Activated T-helper 1 cell treated with anti-CD3 and anti-CD28 coated beads, Interleukin-12 subunit alpha, Interleukin-12 subunit beta, Interleukin-2, Interleukin-4 antibody, amounts not matched to agents 30 ng/mL and 10 ng/mL and 1 ng/mL, durations not matched to agents 14 hours and 24 hours and 36 hours (primary cell): ENCODE measurements at regions not wholly inside any gene's neighbourhood (a gene's known extent, or its start where the extent isn't known, plus 50 kb on each side); places are given as distances from the start of the nearest gene placed in this dataset.

ENCODE experiments used
- DNase-seq: peaks from one replicate; pipeline ENCODE4 v3.0.0; 2021; ENCODE audit warnings: low spot score
- H3K27ac Mint-ChIP-seq: one replicate; pipeline ENCODE4 v1.8.0; 2021; ENCODE audit warnings: mild to moderate bottlenecking, mixed read lengths
- H3K27me3 Mint-ChIP-seq: one replicate; pipeline ENCODE4 v1.8.0; 2022; ENCODE audit warnings: mild to moderate bottlenecking, moderate library complexity, mixed read lengths; ENCODE audit not compliant: insufficient read depth
- H3K36me3 Mint-ChIP-seq: one replicate; pipeline ENCODE4 v1.8.0; 2021; ENCODE audit warnings: low read depth, mixed read lengths
- H3K4me1 Mint-ChIP-seq: one replicate; pipeline ENCODE4 v1.8.0; 2021; ENCODE audit warnings: low read depth, mixed read lengths
- H3K4me3 Mint-ChIP-seq: one replicate; pipeline ENCODE4 v1.8.0; 2021; ENCODE audit warnings: mild to moderate bottlenecking, moderate library complexity, mixed read lengths
- H3K9me3 Mint-ChIP-seq: one replicate; pipeline ENCODE4 v1.8.0; 2021; ENCODE audit warnings: mixed read lengths
- intact Hi-C: fragments of 100-400 bp; cut with micrococcal nuclease; formaldehyde crosslinking; loops from one replicate; pipeline ENCODE4 v1.15.1; 2024

DNA sequence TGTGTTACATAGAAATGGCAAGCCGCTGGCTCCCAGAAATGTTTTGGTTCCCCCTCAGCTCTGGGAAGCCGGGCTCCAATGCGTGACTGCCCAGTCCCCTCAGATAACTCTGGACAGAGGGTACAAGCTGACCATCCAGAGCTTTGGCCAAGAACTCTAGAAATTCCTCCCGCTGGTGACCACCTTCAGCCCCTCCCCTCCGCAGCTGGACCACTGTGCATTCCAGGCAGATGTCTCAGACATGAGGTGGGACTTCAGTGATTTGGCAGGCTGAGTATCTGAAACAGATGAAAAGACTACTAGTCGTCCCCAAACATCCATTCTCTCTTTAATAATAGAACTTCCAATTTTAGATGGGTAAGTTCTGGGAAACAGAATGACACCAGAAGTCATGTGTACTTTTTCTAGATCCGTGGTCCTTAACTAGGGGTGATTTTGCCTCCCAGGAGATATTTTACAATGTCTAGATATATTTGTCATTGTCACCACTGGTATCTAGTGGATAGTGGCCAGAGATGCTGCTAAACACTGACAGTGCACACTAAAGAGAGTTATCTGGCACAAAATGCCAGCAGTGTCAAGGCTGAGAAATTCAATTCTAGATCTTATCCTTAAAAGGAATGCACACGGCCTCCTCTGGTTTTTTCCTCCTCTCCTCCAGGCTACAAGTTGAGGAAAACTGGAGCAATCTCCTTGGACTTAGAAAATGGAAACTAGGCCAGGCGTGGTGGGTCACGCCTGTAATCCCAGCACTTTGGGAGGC is 294.3 kb downstream of the SRBD1 start:
- Mint-ChIP-seq H3K4me1 (no peaks in the 10 kb centered on the region), H3K27ac (no peak overlapping the region)

DNA sequence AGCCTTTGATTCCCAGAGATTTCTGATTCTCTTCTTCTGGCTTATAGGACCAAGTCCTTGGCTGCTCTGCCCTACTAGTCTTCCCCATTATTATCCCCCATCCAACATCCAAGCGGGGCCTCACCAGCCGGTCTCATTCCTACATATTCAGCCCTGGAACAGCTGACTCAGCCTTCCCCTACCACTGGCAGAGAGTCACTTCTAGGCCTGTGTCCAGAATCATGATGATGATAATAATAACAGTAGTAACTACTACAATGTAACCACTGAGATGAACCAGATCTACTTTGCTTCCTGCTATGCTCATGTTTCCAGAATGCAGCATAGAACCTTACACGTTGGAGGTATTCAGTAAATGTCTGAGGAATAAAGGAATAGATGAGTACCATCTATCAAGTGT is 295.2 kb downstream of the SRBD1 start:
- no peaks in the 10 kb centered on the region for H3K36me3 Mint-ChIP-seq
- no peaks in the 10 kb centered on the region for H3K4me1 Mint-ChIP-seq
- no peaks in the 10 kb centered on the region for H3K9me3 Mint-ChIP-seq
- H3K4me3 Mint-ChIP-seq: no peak overlapping the region
- no peak overlapping the region for H3K27ac Mint-ChIP-seq
- peaks cover 6% of the 10 kb centered on the region for H3K27me3 Mint-ChIP-seq
- no peak for DNase-seq
- intact Hi-C loops: no loop called here

More for the DNA sequence above, 294.3 kb downstream of the SRBD1 start:
- Mint-ChIP-seq H3K9me3 (no peaks in the 10 kb centered on the region), H3K36me3 (no peaks in the 10 kb centered on the region), H3K4me3 (no peak overlapping the region), H3K27me3 (peaks cover 6% of the 10 kb centered on the region)
- DNase-seq: no peak
- intact Hi-C loops: no loop called here

DNA sequence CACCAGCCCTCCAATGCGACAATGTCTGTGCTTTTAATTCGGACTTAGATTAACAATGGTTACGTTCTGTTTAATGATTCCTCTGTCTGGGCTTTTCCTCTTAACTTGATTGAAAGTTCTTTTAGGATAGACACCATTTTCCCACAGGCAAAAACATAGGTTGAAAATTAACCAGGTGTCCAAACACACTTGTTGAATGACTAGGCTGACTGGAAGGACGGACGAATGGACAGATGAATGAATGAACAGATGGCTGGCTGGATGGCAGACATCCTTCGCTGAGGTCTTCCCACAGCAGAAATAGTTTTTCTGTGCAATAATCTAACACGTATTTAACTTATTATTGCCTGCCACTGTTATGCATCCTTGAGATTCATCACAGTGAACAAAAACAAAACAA is 298.8 kb downstream of the SRBD1 start:
- Mint-ChIP-seq H3K27ac (no peak overlapping the region), H3K36me3 (no peaks in the 10 kb centered on the region), H3K4me3 (no peak overlapping the region), H3K27me3 (no peaks in the 10 kb centered on the region), H3K4me1 (no peaks in the 10 kb centered on the region), H3K9me3 (no peaks in the 10 kb centered on the region)
- DNase-seq: no peak
- intact Hi-C loops: no loop called here

DNA sequence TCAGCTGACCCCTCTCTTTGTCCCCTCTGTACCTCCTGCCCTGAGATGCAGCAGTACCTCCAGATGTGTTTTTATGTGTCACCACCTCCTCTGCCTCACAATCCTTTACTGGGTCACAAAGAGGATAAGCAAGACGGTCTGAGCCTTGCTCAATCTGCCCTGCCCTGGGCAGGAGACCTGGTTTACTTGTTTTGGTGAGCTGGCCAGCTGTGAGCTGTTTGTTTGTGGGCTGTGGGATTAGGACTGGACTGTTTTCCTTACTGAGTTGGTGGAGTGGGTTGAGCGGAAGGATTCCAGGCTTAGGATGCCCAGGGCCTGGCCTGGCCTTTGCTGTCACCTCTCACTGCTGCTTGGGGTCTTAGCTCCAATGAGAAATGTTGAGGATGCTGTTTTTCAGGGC is 299.5 kb downstream of the SRBD1 start:
- no peaks in the 10 kb centered on the region for H3K4me1 Mint-ChIP-seq
- no peak overlapping the region for H3K27ac Mint-ChIP-seq

DNA sequence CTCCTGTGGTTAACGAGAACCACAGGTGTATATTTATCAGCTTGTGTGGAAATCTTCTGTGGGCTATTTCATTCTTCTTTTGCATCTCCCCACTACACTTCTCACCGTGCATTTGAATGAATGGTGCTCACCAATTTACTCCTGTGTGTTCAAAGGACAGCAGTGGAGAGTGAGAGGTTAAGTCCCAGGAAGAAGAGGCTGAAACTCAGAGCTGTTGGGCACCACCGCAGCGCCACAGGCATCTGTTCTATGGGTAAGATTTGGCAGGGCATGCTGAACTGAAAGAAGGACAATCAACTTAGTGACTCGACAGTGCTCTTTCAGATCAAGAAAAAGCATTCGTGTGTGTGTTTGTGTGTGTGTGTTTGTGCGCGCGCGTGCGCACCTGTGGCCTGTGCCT is 297.9 kb upstream of the SIX2 start:
- no peaks in the 10 kb centered on the region for H3K36me3 Mint-ChIP-seq
- peaks cover 6% of the 10 kb centered on the region for H3K27me3 Mint-ChIP-seq
- no peaks in the 10 kb centered on the region for H3K9me3 Mint-ChIP-seq
- intact Hi-C loops: no loop called here
- no peak for DNase-seq
- H3K27ac Mint-ChIP-seq: no peak overlapping the region
- H3K4me3 Mint-ChIP-seq: no peak overlapping the region
- no peaks in the 10 kb centered on the region for H3K4me1 Mint-ChIP-seq

More for the DNA sequence above, 299.5 kb downstream of the SRBD1 start:
- no peaks in the 10 kb centered on the region for H3K36me3 Mint-ChIP-seq
- no peaks in the 10 kb centered on the region for H3K9me3 Mint-ChIP-seq
- H3K4me3 Mint-ChIP-seq: no peak overlapping the region
- no peaks in the 10 kb centered on the region for H3K27me3 Mint-ChIP-seq
- intact Hi-C loops: no loop called here
- no peak for DNase-seq

DNA sequence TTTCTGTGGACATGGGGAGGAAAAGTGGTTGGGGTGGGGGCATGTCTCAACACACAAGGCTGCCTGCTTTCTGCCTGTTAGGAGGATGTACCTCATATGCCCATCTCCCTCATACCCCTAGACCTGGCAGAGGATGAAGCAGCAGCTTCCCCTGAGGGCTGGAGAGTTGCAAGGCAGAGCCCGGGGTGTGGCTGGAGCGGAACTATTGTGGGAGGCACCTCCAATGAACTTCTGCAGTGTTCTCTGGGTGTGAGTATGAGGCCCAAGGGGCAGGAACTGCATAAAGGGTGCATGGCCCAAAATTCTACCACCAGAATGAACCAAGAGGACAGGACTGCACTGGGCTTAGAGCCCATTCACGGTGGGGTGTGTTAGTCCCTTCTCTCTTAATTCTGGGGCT is 296.3 kb upstream of the SIX2 start:
- H3K9me3 Mint-ChIP-seq: no peaks in the 10 kb centered on the region
- intact Hi-C loops: no loop called here

DNA sequence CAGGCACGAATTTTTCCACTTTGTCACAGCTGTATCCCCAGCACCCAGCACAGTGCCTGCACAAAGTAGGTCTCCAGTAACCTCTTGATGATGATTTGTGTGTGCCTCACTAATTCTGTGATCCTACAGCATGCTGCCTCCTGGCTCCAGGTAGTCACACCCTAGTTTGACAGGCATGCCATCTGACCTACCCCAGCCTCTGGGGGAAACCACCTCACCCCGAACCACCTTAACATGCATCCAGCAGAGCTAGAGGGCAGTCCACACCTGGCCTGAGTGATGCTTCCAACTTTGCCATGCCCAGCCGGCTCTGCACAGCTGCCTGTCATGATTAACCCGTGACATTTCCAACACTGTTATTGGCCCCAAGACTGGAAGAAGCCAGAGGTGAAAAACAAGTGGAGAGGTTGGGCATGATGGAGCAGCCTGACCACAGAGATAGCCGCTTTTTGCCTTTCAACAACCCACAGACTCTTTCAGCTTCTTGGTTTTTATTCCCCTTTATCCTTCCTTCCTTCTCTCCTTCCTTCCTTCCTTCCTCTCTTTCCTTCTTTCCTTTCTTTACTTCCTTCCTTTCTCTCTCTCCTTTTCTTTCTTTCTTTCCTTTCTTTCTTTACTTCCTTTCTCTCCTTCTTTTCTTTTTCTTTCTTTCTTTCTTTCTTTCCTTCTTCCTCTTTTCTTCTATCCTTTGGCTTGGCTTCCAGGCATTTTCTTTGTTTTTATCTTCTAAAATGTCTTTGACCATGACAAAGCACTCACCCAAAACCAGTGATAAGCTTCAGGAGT is 294.4 kb upstream of the SIX2 start:
- H3K27ac Mint-ChIP-seq: no peak overlapping the region

More for the DNA sequence above, 296.3 kb upstream of the SIX2 start:
- Mint-ChIP-seq H3K4me1 (no peaks in the 10 kb centered on the region), H3K4me3 (no peak overlapping the region), H3K36me3 (no peaks in the 10 kb centered on the region), H3K27me3 (peaks cover 10% of the 10 kb centered on the region), H3K27ac (no peak overlapping the region)
- no peak for DNase-seq

DNA sequence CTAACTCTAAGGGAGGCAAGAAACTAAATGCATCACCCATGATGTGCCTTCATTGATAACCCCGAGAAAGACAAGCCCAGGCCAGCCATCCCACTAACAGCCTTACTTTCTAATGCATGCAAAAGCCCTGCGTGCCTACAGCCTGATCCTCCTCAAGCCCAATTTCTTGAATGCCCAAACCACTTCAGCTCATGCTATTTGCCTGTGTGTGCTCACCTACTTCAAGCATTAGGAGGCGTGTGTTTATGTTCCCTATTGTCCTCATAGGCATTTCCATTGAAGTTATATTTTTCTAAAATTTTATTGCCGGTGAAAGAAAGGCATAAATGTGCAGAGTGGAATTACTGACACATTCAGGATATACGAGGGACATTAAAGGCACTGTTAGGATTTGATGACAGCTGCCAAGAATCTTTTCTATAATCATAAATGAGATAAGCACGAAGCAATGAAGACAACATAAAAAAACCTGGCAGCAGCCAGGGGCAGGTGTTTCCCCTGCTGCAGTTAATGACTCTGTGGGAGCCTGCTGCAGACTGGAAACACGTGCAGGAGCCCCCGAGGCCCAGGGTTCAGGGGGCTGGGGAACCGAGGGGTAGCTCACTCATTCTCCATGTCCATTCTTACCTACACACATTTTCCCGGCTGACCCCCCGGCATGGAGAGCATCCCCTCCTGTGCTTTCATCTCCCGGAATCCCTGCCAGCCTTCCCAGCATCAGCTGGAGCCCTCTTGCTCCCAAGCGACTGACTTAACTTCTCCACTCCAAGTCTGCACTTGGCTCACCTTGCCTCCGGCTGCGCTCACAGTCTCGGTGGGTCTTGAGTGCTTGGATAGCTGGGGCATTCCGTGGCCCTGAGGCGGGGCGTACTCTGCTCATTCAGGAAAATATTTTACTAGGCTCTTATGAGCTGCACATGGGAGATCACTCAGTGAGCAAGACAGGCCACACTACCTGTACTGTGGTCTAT is 292.3 kb upstream of the SIX2 start:
- intact Hi-C loops: no loop called here
- H3K4me1 Mint-ChIP-seq: no peaks in the 10 kb centered on the region
- no peak overlapping the region for H3K27ac Mint-ChIP-seq
- H3K36me3 Mint-ChIP-seq: no peaks in the 10 kb centered on the region
- no peak for DNase-seq
- H3K27me3 Mint-ChIP-seq: peaks cover 10% of the 10 kb centered on the region
- H3K9me3 Mint-ChIP-seq: no peaks in the 10 kb centered on the region
- no peak overlapping the region for H3K4me3 Mint-ChIP-seq

More for the DNA sequence above, 294.4 kb upstream of the SIX2 start:
- intact Hi-C loops: no loop called here
- no peak for DNase-seq
- no peak overlapping the region for H3K4me3 Mint-ChIP-seq
- no peaks in the 10 kb centered on the region for H3K9me3 Mint-ChIP-seq
- H3K36me3 Mint-ChIP-seq: no peaks in the 10 kb centered on the region
- H3K27me3 Mint-ChIP-seq: peaks cover 10% of the 10 kb centered on the region
- H3K4me1 Mint-ChIP-seq: no peaks in the 10 kb centered on the region

DNA sequence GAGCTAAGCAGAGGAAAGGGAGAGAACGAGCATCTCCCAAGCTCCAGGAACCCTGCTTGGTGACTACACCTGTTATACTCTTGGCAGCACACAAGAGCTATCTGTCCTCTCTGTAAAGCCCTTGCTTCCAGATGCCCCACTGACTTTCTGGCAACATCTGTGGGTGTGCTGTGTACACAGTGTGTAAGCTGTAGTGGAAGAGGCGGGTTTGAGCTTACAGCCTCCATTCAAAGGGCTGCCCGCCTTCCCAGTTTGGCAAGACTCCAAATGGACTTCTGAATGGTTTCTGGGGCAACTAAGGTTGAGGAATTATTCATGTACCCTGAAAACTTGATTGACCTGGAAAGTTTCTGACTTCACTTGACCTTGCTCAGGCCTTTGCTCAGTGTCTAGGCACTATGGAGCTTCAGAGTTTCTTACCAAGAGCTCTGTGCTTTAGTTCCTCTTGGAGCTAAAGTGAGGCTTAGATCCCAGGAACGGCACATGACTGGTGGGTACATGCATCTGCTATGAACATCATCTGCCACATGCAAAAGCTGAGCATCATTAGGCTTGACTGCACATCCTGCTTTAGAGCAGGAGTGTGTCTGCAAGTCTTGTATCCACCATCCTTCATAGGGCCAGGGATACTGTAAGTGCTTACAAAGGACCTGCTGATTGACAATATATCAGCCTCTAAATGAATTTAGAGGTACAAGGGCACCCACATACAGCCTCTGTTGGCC is 290.9 kb upstream of the SIX2 start:
- DNase-seq: no peak
- Mint-ChIP-seq H3K4me3 (no peak overlapping the region), H3K36me3 (no peaks in the 10 kb centered on the region), H3K4me1 (no peaks in the 10 kb centered on the region), H3K27me3 (peaks cover 11% of the 10 kb centered on the region), H3K27ac (no peak overlapping the region), H3K9me3 (no peaks in the 10 kb centered on the region)
- intact Hi-C loops: no loop called here

DNA sequence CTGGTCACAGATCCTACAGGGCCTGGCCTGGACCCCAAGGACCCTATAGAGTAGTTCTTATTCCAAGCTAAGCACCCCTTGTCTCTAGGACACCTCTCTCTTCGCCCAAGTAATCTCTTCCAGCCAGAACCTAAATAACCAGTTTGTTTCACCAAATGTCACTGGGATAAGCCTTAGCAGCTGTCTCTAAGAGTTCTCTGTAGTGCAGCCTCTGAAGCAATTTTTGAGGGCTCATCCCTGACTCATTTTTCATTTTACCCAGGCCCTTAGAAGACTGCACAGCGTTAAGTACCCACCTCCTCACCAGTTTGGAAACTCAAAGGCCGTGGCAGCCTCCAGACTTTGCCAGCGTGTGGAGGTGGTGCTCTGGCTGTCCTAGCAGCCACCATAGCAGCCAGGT is 290.1 kb upstream of the SIX2 start:
- intact Hi-C loops: no loop called here
- no peaks in the 10 kb centered on the region for H3K36me3 Mint-ChIP-seq
- no peak for DNase-seq
- H3K27me3 Mint-ChIP-seq: peaks cover 11% of the 10 kb centered on the region
- no peaks in the 10 kb centered on the region for H3K9me3 Mint-ChIP-seq
- no peak overlapping the region for H3K27ac Mint-ChIP-seq
- no peak overlapping the region for H3K4me3 Mint-ChIP-seq
- no peaks in the 10 kb centered on the region for H3K4me1 Mint-ChIP-seq

DNA sequence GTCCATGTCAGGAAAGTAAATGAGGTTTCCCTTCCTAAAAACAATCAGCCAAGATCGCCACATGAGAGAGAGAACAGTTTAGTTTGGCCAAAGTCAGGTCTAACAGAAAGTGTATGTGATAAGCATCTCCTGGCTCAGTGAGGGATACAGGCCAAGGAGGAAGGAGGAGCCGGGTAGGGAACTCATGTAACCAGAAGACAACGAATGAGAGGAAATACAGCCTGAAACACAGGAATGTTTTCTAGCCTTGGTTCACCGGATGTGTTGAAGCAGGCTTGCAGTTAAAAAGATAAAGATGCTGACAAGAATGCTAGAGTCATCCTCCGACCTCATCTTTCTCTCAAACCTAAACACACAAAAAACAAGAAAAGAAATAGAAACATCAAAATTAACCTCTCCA is 283.9 kb upstream of the SIX2 start:
- Mint-ChIP-seq H3K36me3 (no peaks in the 10 kb centered on the region), H3K27me3 (peaks cover 8% of the 10 kb centered on the region), H3K27ac (no peak overlapping the region), H3K4me1 (peaks cover 19% of the 10 kb centered on the region), H3K4me3 (no peak overlapping the region), H3K9me3 (no peaks in the 10 kb centered on the region)
- DNase-seq: no peak
- intact Hi-C loops: no loop called here

DNA sequence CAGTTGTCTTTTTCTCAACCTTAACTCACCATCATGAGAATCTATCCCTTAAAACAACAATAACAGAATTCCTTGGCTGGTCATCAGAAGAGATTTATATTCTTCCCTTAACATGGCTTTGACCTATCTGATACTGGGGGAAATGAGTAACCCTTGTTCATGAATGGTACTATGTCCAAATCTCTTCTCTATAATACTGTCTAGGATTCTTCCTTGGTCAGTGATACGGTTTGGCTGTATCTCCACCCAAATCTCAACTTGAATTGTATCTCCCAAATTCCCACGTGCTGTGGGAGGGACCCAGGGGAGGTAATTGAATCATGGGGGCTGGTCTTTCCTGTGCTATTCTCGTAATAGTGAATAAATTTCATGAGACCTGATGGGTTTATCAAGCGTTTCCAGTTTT is 282.0 kb upstream of the SIX2 start:
- no peaks in the 10 kb centered on the region for H3K9me3 Mint-ChIP-seq
- no peak overlapping the region for H3K27ac Mint-ChIP-seq
- peaks cover 19% of the 10 kb centered on the region for H3K4me1 Mint-ChIP-seq
- DNase-seq: no peak
- no peak overlapping the region for H3K4me3 Mint-ChIP-seq
- intact Hi-C loops: no loop called here
- H3K27me3 Mint-ChIP-seq: peaks cover 10% of the 10 kb centered on the region
- no peaks in the 10 kb centered on the region for H3K36me3 Mint-ChIP-seq
